ENCODE measurements at regions not wholly inside any gene's neighbourhood (a gene's known extent, or its start where the extent isn't known, plus 50 kb on each side); places are given as distances from the start of the nearest gene placed in this dataset.
A peak's percentile ranks its signal among the peaks of the same experiment; 100 is the strongest.

GRCh38 chr2:212709280-212709679, 170.7 kb upstream of the ERBB4 start:
- intact Hi-C loops (cut with DNase I, micrococcal nuclease): no loop called here
- Histone ChIP-seq H3K4me1 (ENCODE audit: low read depth) (no peaks in the 10 kb centered on the region), H3K4me3 (no peak overlapping the region), H3K9me3 (no peaks in the 10 kb centered on the region), H3K36me3 (ENCODE audit: low read depth) (no peaks in the 10 kb centered on the region)
- no peak for TF ChIP-seq CTCF (IDR thresholded peaks at IDR 0.05)
- DNase-seq (no peak), ATAC-seq (no peak)

DNA sequence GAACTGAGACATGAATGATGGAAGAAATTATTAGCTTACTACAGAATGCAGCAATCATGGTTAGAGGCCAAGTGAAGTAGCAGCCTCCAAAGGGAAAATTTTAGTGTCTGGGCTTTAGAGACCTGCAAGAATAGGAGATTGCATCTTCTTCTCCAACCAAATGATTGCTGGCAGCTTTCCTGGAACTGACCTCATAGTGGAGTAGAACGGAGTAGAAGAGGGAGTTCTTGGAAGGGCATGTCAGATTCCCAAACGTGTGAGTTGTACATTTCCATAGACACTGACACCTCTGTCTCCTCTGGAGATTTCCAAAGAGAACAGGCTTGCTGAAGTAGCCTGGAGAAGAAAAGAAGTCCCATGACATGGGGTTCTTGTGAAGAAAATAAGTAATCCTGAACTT, 169.8 kb upstream of the ERBB4 start:
- DNase-seq: no peak
- no peaks in the 10 kb centered on the region for H3K36me3 ChIP-seq (ENCODE audit: low read depth)
- H3K4me3 ChIP-seq: no peak overlapping the region
- intact Hi-C loops (cut with DNase I, micrococcal nuclease): no loop called here
- H3K4me1 ChIP-seq (ENCODE audit: low read depth): no peaks in the 10 kb centered on the region
- no peak for TF ChIP-seq CTCF (IDR thresholded peaks at IDR 0.05)
- H3K9me3 ChIP-seq: no peaks in the 10 kb centered on the region
- ATAC-seq: no peak

- H3K9me3 ChIP-seq: no peaks in the 10 kb centered on the region
- ATAC-seq (no peak), DNase-seq (no peak)
- intact Hi-C loops (cut with DNase I, micrococcal nuclease): no loop called here
- no peaks in the 10 kb centered on the region for H3K4me1 ChIP-seq (ENCODE audit: low read depth)
- no peak overlapping the region for H3K4me3 ChIP-seq
- no peak for TF ChIP-seq CTCF (IDR thresholded peaks at IDR 0.05)
- no peaks in the 10 kb centered on the region for H3K36me3 ChIP-seq (ENCODE audit: low read depth)
Observed at GRCh38 chr2:212695426-212695825, 156.8 kb upstream of the ERBB4 start.

- no peak overlapping the region for H3K4me3 ChIP-seq
- no peaks in the 10 kb centered on the region for H3K9me3 ChIP-seq
- no peaks in the 10 kb centered on the region for H3K36me3 ChIP-seq (ENCODE audit: low read depth)
- intact Hi-C loops (cut with DNase I, micrococcal nuclease): no loop called here
- no peaks in the 10 kb centered on the region for H3K4me1 ChIP-seq (ENCODE audit: low read depth)
- no peak for TF ChIP-seq CTCF (IDR thresholded peaks at IDR 0.05)
- ATAC-seq: no peak
- DNase-seq: no peak
Observed at GRCh38 chr2:212694398-212694797, 155.8 kb upstream of the ERBB4 start.

DNA sequence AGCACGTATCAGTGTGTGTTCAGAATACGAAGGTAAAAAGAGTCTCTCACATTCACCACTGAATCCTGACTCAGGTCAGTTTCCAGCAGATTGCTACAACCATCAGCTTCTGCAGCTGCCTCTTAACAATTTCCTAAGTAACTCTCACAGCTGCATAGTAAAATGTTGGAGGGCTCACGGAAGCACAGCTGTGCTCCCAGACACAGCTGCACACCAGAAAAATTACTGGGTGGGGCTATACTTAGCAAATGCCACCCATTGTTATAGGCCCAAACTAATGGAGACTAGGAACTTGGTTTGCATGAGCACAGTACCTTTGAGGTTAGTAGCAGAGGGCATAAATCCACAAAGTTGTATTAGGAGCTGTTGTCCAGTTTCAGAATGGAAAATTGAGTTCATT, 153.9 kb upstream of the ERBB4 start:
- no peak overlapping the region for H3K4me3 ChIP-seq
- ATAC-seq (no peak), DNase-seq (no peak)
- intact Hi-C loops (cut with DNase I, micrococcal nuclease): no loop called here
- no peaks in the 10 kb centered on the region for H3K9me3 ChIP-seq
- H3K4me1 ChIP-seq (ENCODE audit: low read depth): no peaks in the 10 kb centered on the region
- no peak for TF ChIP-seq CTCF (IDR thresholded peaks at IDR 0.05)
- no peaks in the 10 kb centered on the region for H3K36me3 ChIP-seq (ENCODE audit: low read depth)

DNA sequence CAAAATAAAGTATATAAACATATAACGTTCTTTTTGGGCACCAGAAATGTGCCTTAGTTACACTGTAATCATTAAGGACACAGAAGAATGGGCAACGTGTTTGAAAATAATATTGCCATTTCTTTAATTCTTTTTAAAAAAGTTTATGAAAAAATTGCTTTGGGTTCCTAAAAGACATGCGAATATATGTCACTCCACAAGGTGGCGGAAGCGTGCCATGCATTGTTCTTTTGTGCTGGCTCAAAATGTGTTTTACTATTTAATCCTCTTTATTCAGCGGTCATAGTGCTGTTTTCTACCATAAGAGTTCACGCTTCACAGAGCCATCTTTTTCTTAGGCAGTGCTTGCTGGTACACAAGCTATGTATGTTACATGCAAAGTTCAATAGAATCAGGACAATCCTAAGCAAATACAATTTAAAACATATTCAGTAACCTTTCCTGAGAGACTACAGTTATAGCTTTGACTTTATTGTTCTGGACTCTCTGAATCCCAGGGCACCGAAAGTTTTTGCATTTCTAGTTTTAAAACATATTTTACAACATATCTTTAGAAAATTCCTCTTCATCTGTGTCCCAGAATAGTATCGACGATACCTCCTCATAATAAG, 147.8 kb upstream of the ERBB4 start:
- intact Hi-C loops (cut with DNase I, micrococcal nuclease): loop anchor here in 1 of 2 donors (2.0 kb wide), 1 partner anchor 468 kb away; no protein-coding TSS in a partner anchor
- Histone ChIP-seq H3K36me3 (ENCODE audit: low read depth) (no peaks in the 10 kb centered on the region), H3K9me3 (no peaks in the 10 kb centered on the region), H3K4me3 (no peak overlapping the region), H3K4me1 (ENCODE audit: low read depth) (no peaks in the 10 kb centered on the region)
- ATAC-seq: peak; percentile 53
- DNase-seq: peak in 2 of 3 donors; percentile 22 to 74
- TF ChIP-seq CTCF (IDR thresholded peaks at IDR 0.05): peak; percentile 46
